GM21528 (cell line): ENCODE measurements at regions not wholly inside any gene's neighbourhood (a gene's known extent, or its start where the extent isn't known, plus 50 kb on each side); places are given as distances from the start of the nearest gene placed in this dataset.
"Not testable (repeated sequence)": the region's sequence is repeated elsewhere in the genome, so short reads cannot be mapped to it uniquely, and the experiment has no call there.

Source experiments
- ATAC-seq: cut with Tn5 transposase; IDR thresholded peaks from one replicate; pipeline ENCODE4 v1.9.1; 2021; ENCODE audit warnings: mild to moderate bottlenecking, moderate library complexity; ENCODE audit not compliant: unreplicated experiment, low FRiP score

- no peak for ATAC-seq
Measured at GRCh38 chr18:53838746-53839145, 385.7 kb downstream of the MBD2 start.

DNA sequence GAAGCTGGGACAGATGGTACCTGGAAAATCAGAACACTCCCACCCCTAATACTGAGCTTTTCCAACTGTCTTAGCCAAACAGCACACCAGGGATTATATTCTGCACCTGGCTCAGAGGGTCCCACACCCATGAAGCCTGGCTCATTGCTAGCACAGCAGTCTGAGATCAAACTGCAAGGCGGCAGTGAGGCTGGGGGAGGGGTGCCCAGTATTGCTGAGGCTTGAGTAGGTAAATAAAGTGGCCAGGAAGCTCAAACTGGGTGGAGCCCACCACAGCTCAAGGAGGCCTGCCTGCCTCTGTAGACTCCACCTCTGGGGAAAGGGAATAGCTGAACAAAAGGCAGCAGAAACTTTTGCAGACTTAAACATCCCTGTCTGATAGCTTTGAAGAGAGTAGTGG is 403.3 kb downstream of the MBD2 start:
- not testable (repeated sequence) for ATAC-seq

DNA sequence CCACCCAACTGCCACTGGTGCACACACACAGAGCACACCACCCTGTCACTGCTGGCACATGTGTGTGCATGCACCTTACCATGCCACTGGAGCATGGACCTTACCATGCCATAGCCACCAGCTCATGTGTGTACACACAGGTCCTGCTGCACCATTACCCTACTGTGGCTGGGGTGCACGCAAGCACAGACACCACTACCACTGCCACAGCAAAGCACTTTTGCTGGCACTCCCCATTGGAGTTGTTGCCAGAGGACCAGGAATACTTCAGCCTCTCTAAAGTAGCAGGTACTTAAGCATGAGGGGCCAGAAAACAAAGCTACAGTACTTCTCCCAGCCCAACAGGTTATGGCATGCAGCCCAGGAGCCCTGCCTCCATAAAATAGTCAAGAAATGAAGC is 404.8 kb downstream of the MBD2 start:
- no peak for ATAC-seq

DNA sequence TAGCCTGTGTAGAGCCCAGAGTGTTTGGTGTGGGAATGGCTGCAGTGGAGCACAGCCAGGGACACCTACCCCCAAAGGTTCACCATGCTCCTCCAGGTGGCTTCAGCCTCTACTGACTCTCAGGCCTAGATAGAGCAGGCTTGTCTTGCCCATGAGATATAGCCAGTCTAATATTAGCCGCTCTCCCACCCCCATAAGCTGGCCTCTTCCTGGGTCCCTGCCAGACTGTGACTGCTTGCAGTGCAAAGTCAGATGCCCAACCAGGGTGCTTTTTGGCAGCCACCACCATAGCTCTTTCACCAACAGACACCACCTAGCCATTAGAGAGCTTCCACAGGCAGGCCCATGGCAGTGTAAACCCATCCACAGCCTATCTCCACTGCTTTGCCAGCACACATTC is 405.3 kb downstream of the MBD2 start:
- ATAC-seq = no peak

- no peak for ATAC-seq
Measured at GRCh38 chr18:53817976-53818950, 406.2 kb downstream of the MBD2 start.

GRCh38 chr18:53800171-53800570 is 424.3 kb downstream of the MBD2 start:
- no peak for ATAC-seq

DNA sequence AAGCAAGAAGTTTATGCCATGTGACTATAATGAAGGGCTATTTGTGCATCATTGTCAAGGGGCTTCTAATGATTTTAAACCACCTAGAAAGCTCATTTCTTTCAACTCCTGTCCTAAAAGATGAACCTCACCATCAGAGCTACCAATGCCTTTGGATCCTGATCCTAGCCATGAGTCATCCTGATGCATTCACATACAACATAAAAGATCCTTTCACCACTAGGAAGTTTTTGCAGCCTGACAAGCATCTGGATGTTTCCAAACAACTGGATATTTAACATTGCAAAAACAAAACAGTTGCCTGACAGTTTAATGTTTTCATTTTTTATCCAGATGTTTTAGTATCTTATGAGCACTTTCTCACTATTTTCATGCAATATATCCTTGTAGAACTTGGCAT is 425.3 kb downstream of the MBD2 start:
- no peak for ATAC-seq

GRCh38 chr18:53798516-53798915 is 426.0 kb downstream of the MBD2 start:
- ATAC-seq = no peak

DNA sequence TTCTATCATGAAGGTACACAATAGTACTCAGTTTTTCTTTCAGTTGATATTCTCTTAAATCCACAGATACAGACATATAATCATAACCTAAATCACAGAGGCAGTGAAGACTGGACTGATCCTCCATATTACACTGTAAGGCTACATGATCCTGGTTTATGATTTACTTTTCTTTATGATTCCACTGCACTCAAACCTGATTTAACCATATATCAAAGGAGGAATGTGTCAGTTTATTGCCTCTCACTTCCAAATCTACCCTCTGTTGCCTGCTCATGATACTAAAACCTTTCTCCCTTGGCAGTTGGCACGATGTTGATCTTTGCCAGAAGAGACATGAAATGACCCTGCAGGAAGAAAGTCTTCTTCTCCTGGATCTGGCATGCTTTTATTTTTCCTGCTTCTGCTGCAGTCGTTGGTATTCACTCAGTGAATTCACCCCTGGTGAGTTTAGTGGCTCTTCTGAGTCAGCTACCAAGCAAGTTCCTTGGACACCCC is 426.4 kb downstream of the MBD2 start:
- no peak for ATAC-seq

- peak; percentile 83 for ATAC-seq
Measured at GRCh38 chr18:53796040-53796729, 428.3 kb downstream of the MBD2 start.

DNA sequence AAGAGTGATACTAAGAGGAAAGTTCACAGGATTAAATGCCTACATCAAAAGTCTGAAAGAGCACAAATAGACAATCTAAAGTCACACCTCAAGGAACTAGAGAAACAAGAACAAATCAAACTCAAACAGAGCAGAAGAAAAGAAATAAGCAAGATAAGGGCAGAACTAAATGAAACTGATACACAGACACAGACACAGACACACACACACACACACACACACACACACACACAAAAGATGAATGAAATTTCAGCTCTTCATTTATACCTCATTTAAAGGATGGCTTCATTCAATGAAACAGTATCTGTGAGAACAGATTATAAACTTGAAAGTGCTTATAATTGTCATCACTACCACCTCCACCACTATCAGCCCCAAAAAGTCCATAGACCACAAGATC is 428.9 kb downstream of the MBD2 start:
- ATAC-seq = no peak

DNA sequence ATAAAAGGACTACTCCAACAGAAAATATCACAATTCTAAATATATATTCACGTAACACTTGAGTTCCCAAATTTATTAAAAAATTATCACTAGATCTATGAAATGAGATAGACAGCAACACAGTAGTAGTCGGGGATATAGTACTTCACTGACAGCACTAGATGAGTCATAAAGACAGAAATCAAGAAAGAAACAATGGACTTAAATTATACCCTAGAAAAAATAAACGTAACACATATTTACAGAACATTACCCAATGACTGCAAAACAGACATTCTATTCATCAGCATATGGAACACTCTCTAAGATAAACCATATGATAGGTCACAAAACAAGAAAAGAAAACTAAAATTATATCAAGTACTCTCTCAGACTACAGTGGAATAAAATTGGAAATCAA is 429.4 kb downstream of the MBD2 start:
- no peak for ATAC-seq

- no peak for ATAC-seq
Measured at GRCh38 chr18:53792762-53793161, 431.7 kb downstream of the MBD2 start.

- no peak for ATAC-seq
Measured at GRCh38 chr18:53790786-53791185, 433.7 kb downstream of the MBD2 start.

GRCh38 chr18:53789376-53790247 is 434.9 kb downstream of the MBD2 start:
- no peak for ATAC-seq

- no peak for ATAC-seq
Measured at GRCh38 chr18:53785811-53786210, 438.7 kb downstream of the MBD2 start.

GRCh38 chr18:53784253-53784652 is 440.2 kb downstream of the MBD2 start:
- no peak for ATAC-seq

GRCh38 chr18:53780666-53781065 is 443.8 kb downstream of the MBD2 start:
- no peak for ATAC-seq

DNA sequence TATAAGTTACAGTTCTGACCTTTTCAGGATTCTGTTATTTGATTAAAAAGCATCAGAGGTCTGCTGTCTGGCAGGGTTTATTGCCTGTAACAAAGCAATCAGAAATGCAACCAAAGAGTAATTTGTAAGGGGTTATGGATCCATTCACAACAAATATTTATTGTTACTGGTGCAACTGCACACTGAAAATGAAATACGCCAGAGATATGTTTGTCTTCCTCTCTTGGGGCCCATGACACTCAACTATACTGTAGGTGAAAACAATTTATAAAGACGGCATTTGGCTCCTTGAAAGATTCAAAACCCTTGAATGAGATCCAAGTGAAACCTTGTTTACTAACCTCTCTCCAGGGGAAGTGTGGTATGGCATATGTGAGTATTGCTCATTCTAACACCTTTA is 452.2 kb downstream of the MBD2 start:
- ATAC-seq = no peak

DNA sequence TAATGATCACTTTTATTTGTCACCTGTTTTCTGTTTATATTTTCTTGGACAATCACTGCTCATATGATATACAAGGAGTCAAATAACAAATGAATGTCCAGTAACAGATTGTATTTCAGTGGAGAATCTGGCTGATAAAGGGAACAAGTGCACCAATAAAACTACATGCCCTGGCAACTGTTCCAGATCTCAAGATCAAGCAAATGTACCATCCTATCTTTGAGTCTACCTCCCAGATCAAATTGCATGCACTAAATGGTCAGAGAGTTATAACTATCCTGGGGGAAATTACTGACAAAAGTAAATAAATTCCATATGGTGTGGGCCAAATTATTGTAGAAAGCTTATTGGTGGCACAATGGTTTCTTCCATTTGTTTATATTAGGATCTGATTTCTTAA is 452.8 kb downstream of the MBD2 start:
- no peak for ATAC-seq

DNA sequence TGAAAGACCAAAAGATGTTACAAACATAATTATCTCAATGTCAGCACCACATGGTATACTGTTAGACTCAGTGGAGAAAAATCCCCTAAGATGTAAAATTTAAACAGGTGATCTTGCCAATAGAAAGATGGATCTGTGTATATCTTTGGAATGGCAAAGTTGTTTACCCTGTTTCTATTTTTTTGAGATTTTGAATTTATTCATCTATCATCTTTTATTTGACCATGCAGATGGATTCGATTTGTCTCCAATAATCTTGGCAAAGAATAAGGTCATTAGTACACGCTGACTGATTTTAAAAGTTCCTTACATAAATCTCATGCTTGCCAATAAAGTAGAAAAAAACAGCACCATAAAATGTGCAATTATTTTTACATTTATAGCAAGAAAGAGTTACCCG is 459.3 kb downstream of the MBD2 start:
- no peak for ATAC-seq
